ENCODE measurements at regions not wholly inside any gene's neighbourhood (a gene's known extent, or its start where the extent isn't known, plus 50 kb on each side); places are given as distances from the start of the nearest gene placed in this dataset.
"Not testable (repeated sequence)": the region's sequence is repeated elsewhere in the genome, so short reads cannot be mapped to it uniquely, and the experiment has no call there.

DNA sequence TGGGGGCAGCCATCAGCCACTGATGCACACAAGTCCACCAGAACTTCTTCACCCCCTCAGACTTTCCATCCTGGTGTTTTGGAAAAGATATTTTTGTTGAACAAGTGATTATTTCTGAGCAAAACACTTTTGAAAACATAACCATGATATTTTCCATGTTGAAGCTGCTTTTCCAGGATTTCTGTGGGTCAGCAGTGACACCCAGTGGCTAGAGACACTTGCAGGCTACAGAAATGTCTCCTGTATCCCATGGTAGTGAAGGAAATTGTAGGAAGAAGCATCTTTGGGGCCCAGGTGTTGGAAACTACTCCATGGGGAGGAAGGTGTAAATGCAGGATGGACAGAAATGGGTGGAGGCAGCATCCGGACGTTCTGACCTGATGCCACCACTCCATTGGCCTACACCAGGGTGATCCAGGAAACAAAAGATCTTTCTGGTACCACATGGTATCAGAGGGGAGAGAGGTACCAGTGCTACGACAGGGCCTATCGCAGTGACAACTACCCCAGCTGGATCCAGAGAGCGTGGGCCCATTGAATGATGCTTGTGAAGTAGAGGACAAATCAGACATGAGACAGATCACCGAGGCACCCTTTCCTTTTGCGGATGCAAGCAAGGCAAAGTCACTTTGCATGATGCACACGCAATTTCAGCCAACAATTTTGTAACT lies 111.7 kb upstream of the COBL start:
- H3K4me3 ChIP-seq (ENCODE audit: low read depth, low read length): no peak overlapping the region

GRCh38 chr7:51426163-51426562 lies 109.6 kb upstream of the COBL start:
- no peak overlapping the region for H3K4me3 ChIP-seq (ENCODE audit: low read depth, low read length)

GRCh38 chr7:51409934-51410333 lies 93.3 kb upstream of the COBL start:
- H3K4me3 ChIP-seq (ENCODE audit: low read depth, low read length): not testable (repeated sequence)

DNA sequence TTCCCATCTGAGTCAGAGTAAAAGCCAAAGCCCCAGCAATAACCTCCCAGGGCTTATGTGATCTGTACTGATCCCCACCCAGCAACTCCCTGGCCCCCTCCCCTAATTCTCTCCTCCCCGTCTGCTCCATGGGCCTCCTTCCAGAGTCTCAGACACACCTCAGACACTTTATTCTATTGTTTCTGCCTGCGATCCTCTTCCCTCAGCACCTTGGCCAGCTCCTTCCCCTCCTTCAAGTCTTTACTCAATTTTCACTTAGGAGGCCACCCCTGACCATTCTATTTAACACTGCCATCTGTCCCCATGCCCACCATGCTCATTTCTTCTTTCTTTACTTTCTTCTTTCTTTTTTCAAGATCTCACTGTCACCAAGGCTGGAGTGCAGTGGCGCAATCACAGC lies 81.0 kb upstream of the COBL start:
- not testable (repeated sequence) for H3K4me3 ChIP-seq (ENCODE audit: low read depth, low read length)

DNA sequence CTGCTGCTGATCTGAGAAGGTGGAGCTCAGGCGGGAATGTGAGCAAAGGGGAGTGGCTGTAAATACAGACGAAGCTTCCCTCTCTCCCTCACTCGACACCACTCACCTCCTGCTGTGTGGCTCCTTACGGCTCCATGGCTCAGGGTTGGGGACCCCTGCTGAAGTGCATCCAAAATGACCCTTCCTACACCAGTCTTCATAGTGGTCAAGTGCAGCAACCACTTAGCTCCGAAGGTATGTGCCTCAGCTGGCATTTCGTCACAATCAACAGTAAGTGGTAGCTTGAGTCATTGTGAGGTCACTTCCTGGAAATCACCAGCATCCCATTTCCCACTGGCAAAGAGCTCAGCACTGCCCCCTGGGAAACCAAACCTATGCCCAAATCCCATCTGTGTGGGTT lies 76.4 kb upstream of the COBL start:
- not testable (repeated sequence) for H3K4me3 ChIP-seq (ENCODE audit: low read depth, low read length)

GRCh38 chr7:51389952-51390351 lies 73.3 kb upstream of the COBL start:
- H3K4me3 ChIP-seq (ENCODE audit: low read depth, low read length): not testable (repeated sequence)

GRCh38 chr7:51389216-51389812 lies 72.7 kb upstream of the COBL start:
- not testable (repeated sequence) for H3K4me3 ChIP-seq (ENCODE audit: low read depth, low read length)

- H3K4me3 ChIP-seq (ENCODE audit: low read depth, low read length): not testable (repeated sequence)
Measured at GRCh38 chr7:51388241-51388640, 71.6 kb upstream of the COBL start.

GRCh38 chr7:51386806-51387568 lies 70.4 kb upstream of the COBL start:
- H3K4me3 ChIP-seq (ENCODE audit: low read depth, low read length): not testable (repeated sequence)

- not testable (repeated sequence) for H3K4me3 ChIP-seq (ENCODE audit: low read depth, low read length)
Measured at GRCh38 chr7:51386184-51386583, 69.6 kb upstream of the COBL start.

GRCh38 chr7:51382243-51382642 lies 65.6 kb upstream of the COBL start:
- H3K4me3 ChIP-seq (ENCODE audit: low read depth, low read length): not testable (repeated sequence)

DNA sequence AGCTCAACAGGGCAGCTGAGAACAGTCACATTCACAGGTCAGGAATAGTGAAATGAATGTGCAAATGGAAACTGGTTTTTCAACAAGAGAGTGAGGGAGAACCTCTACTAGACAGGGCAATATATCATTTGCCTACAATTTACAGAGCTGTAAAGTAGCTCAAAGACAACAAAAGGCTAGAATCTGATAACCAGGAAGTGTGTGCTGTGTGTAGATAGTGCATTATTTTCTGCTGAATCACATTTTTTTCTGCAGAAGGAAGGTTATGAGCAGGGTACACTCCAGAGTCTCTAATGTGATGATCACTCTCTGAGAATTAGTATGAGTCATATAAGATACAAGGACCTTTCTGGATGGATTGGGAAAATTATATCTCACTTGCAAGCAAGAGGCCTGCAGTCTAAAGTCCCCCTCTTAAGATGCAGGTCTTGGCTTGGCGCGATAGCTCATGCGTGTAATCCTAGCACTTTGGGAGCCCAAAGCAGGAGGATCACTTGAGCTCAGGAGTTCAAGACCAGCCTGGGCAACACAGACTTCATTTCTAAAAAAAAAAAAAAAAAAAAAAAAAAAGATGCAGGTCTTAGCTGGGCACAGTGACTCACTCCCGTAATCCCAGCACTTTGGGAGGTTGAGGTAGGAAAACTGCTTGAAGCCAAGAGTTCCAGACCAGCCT lies 59.9 kb upstream of the COBL start:
- no peak overlapping the region for H3K4me3 ChIP-seq (ENCODE audit: low read depth, low read length)

GRCh38 chr7:51374936-51375335 lies 58.3 kb upstream of the COBL start:
- no peak overlapping the region for H3K4me3 ChIP-seq (ENCODE audit: low read depth, low read length)

DNA sequence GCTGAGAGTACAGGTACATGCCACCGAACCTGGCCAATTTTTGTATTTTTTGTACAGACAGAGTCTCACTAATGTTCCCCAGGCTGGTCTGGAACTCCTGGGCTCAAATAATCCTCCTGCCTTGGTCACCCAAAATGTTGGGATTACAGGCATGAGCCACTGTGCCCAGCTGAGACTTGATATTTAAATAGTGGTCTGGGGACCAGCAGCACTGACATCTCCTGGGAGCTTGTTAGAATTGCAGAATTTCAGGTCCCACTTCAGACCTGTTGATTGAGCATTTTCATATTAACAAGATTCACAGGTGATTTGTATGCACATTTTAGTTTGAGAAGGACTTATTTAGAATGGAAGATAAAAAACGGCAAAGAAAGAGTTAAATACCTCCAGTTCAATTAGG lies 57.0 kb upstream of the COBL start:
- not testable (repeated sequence) for H3K4me3 ChIP-seq (ENCODE audit: low read depth, low read length)

GRCh38 chr7:51369746-51370145 lies 53.1 kb upstream of the COBL start:
- no peak overlapping the region for H3K4me3 ChIP-seq (ENCODE audit: low read depth, low read length)

GRCh38 chr7:51369228-51369627 lies 52.6 kb upstream of the COBL start:
- not testable (repeated sequence) for H3K4me3 ChIP-seq (ENCODE audit: low read depth, low read length)

DNA sequence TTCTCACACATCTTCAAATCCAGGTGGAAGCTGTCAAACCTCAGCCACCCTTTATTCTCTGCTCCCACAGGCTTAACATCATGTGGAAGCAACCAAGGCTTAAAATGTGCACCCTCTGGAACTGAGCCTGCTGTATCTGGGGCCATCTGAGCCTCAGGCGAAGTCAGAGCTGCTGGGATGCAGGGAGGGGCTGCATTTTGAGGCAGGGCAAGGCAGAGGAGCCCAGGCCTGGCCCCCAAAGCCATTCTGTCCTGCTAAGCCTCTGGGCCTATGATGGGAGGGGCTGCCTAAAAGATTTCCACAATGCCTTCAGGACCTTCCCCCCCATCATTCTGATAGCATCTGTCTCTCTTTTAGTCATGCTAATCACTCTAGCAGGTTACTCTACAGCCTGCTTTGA lies 51.7 kb upstream of the COBL start:
- no peak overlapping the region for H3K4me3 ChIP-seq (ENCODE audit: low read depth, low read length)

- no peak overlapping the region for H3K4me3 ChIP-seq (ENCODE audit: low read depth, low read length)
Measured at GRCh38 chr7:51367614-51367968, 51.0 kb upstream of the COBL start.

DNA sequence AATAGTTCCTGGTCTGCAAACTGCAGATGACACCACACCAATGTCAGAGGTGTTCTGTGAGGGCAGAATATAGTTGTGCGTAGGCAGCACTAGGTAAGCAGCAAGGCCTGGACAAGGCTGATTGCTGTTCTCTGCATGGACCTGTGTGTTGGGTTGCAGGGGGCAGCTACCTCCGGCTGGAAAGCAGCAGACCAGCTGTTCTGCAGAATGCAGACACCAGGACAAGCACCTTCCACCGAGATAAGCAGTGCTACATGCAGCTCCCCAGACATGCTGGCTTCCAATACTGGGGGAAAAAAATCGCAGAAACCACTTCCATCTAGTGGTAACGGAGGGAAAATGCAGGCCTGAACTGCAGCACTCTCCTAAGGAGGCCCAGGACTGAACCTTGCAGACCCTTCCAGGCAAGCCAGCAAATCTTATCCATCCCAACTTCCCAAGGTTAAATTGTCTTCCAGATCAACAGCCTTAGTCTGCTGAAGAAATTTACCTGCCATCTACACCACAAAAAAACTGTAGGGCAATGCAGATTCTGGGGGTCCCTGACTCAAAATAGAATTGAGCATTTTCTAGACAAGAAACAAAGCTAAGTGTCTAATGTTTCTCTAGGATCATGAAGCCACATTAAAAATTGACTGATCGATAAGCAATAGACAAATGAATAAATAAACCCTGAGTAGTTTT lies 50.5 kb upstream of the COBL start:
- H3K4me3 ChIP-seq (ENCODE audit: low read depth, low read length): no peak overlapping the region

Data from iPS-11a (cell line).